ENCODE measurements at regions not wholly inside any gene's neighbourhood (a gene's known extent, or its start where the extent isn't known, plus 50 kb on each side); places are given as distances from the start of the nearest gene placed in this dataset.
A peak's percentile ranks its signal among the peaks of the same experiment; 100 is the strongest.

DNA sequence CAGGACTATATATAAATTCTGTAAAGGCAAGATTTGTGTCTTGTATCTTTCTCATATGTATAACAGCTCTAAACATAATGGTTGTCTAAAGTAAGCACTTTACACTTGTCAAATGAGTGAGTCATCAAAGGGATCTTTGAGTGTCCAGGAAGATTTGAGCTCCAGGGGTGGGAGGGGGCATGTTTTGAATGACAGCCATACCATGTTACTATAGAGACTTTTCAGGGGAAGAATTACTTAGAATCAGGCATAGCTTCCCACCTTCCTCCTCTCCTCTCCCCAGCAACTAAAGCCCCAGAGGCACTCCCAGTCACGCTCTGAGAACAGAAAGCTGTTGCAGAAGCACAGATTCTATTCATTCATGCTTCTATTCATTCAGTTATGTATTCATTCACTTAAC lies 65.8 kb upstream of the ALK start:
- H3K18ac ChIP-seq (ENCODE audit: low read length) = no peak overlapping the region
- H2AFZ ChIP-seq (ENCODE audit: insufficient read depth, low read length, poor library complexity) = no peak overlapping the region
- H3K4me3 ChIP-seq (ENCODE audit: low read depth, low read length) = no peak overlapping the region
- H3K27me3 ChIP-seq (ENCODE audit: insufficient read depth, low read length) = no peaks in the 10 kb centered on the region
- H3K9me3 ChIP-seq (ENCODE audit: insufficient read depth, low read depth, low read length) = no peaks in the 10 kb centered on the region
- H3K27ac ChIP-seq (ENCODE audit: low read depth, low read length) = no peak overlapping the region
- no peak overlapping the region for H3K4me2 ChIP-seq (ENCODE audit: low read length)
- H2AK5ac ChIP-seq (ENCODE audit: low read length) = no peak overlapping the region
- H2BK12ac ChIP-seq (ENCODE audit: low read length) = no peak overlapping the region
- no peaks in the 10 kb centered on the region for H3K79me1 ChIP-seq (ENCODE audit: low read length)
- no peak overlapping the region for H3K4ac ChIP-seq (ENCODE audit: low read depth, low read length)
- no peaks in the 10 kb centered on the region for H3K79me2 ChIP-seq (ENCODE audit: control insufficient read depth, insufficient read depth, low read length, poor library complexity)
- H4K12ac ChIP-seq (ENCODE audit: low read depth, low read length) = no peak overlapping the region
- peak; percentile 16 to 37 for DNase-seq
- H3K14ac ChIP-seq (ENCODE audit: low read length) = no peak overlapping the region
- no peak overlapping the region for H3K23ac ChIP-seq (ENCODE audit: low read length)
- no peaks in the 10 kb centered on the region for H3K36me3 ChIP-seq (ENCODE audit: control insufficient read depth in 1 of 2, insufficient read depth in 2 of 2, low read length in 2 of 2)
- no peak overlapping the region for H2BK120ac ChIP-seq (ENCODE audit: insufficient read depth, low read length, poor library complexity)
- no peak overlapping the region for H4K91ac ChIP-seq (ENCODE audit: low read depth, low read length)
- H2BK5ac ChIP-seq (ENCODE audit: low read depth, low read length, poor library complexity) = no peak overlapping the region
- WGBS (ENCODE audit: extremely low coverage, insufficient coverage, insufficient read length) = no CpG with 5 or more reads among the region's 1 CpG
- H3K9ac ChIP-seq (ENCODE audit: low read length) = no peak overlapping the region
- H4K8ac ChIP-seq (ENCODE audit: low read depth, low read length) = no peak overlapping the region
- H3K4me1 ChIP-seq (ENCODE audit: control insufficient read depth in 1 of 2, insufficient read depth in 2 of 2, low read length in 2 of 2) = no peaks in the 10 kb centered on the region

DNA sequence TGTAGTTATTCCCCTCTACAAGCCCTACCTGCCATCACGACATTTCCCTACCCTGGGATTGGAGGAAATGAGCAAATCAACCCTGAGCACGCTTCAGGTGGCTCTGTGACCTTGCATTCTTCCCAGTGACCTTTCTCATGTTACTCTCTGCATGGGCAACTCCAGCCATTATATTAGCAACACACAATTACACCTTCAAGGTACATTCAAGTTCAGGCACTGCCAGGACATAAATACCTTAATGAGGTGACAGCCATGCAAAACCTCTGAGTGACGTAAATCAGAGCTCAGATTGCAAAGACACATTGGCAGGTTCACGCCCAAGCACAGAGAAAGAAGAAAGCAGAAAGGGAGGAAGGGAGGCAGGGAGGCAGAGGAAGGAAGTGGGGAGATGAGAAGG lies 68.7 kb upstream of the ALK start:
- no peaks in the 10 kb centered on the region for H3K79me2 ChIP-seq (ENCODE audit: control insufficient read depth, insufficient read depth, low read length, poor library complexity)
- no peak overlapping the region for H2BK12ac ChIP-seq (ENCODE audit: low read length)
- no peaks in the 10 kb centered on the region for H3K9me3 ChIP-seq (ENCODE audit: insufficient read depth, low read depth, low read length)
- H3K4ac ChIP-seq (ENCODE audit: low read depth, low read length) = no peak overlapping the region
- WGBS (ENCODE audit: extremely low coverage, insufficient coverage, insufficient read length) = no CpG with 5 or more reads among the region's 4 CpGs
- no peak overlapping the region for H4K91ac ChIP-seq (ENCODE audit: low read depth, low read length)
- H4K8ac ChIP-seq (ENCODE audit: low read depth, low read length) = no peak overlapping the region
- H2BK120ac ChIP-seq (ENCODE audit: insufficient read depth, low read length, poor library complexity) = no peak overlapping the region
- H3K14ac ChIP-seq (ENCODE audit: low read length) = no peak overlapping the region
- no peak overlapping the region for H3K23ac ChIP-seq (ENCODE audit: low read length)
- no peak overlapping the region for H3K4me2 ChIP-seq (ENCODE audit: low read length)
- H3K36me3 ChIP-seq (ENCODE audit: control insufficient read depth in 1 of 2, insufficient read depth in 2 of 2, low read length in 2 of 2) = no peaks in the 10 kb centered on the region
- no peak overlapping the region for H3K27ac ChIP-seq (ENCODE audit: low read depth, low read length)
- H3K4me3 ChIP-seq (ENCODE audit: low read depth, low read length) = no peak overlapping the region
- H3K4me1 ChIP-seq (ENCODE audit: control insufficient read depth in 1 of 2, insufficient read depth in 2 of 2, low read length in 2 of 2) = no peaks in the 10 kb centered on the region
- no peaks in the 10 kb centered on the region for H3K79me1 ChIP-seq (ENCODE audit: low read length)
- no peak overlapping the region for H2BK5ac ChIP-seq (ENCODE audit: low read depth, low read length, poor library complexity)
- H3K18ac ChIP-seq (ENCODE audit: low read length) = no peak overlapping the region
- H3K9ac ChIP-seq (ENCODE audit: low read length) = no peak overlapping the region
- H2AFZ ChIP-seq (ENCODE audit: insufficient read depth, low read length, poor library complexity) = no peak overlapping the region
- no peak overlapping the region for H4K12ac ChIP-seq (ENCODE audit: low read depth, low read length)
- no peak overlapping the region for H2AK5ac ChIP-seq (ENCODE audit: low read length)
- H3K27me3 ChIP-seq (ENCODE audit: insufficient read depth, low read length) = no peaks in the 10 kb centered on the region
- no peak for DNase-seq

DNA sequence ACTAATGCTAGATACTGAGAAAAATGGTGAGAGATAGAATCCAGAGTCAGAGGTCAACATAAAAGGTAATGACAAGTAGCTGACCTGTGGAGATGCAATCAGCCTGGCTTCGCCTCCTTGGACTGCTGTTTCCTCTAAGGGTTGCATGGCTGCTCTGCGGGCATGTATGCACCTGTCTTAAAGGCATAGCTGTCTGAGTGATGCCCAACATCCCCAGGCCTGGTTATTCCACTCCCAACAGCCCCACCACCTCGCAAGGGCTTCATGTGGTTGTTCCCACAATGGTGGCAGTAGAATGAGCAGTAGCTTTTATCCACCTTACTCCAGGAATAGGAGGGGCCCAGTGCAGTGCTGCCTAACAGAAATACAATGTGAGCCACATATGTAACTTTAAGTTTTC lies 69.7 kb upstream of the ALK start:
- WGBS (ENCODE audit: extremely low coverage, insufficient coverage, insufficient read length) = no CpG with 5 or more reads among the region's 3 CpGs
- Histone ChIP-seq H3K4me1 (ENCODE audit: control insufficient read depth in 1 of 2, insufficient read depth in 2 of 2, low read length in 2 of 2) (no peaks in the 10 kb centered on the region), H3K14ac (ENCODE audit: low read length) (no peak overlapping the region)

GRCh38 chr2:29995241-29995640 lies 73.9 kb upstream of the ALK start:
- no peaks in the 10 kb centered on the region for H3K27me3 ChIP-seq (ENCODE audit: insufficient read depth, low read length)
- H3K4me1 ChIP-seq (ENCODE audit: control insufficient read depth in 1 of 2, insufficient read depth in 2 of 2, low read length in 2 of 2) = no peaks in the 10 kb centered on the region
- no peak overlapping the region for H4K12ac ChIP-seq (ENCODE audit: low read depth, low read length)
- no peak overlapping the region for H3K4me2 ChIP-seq (ENCODE audit: low read length)
- no CpG with 5 or more reads among the region's 1 CpG for WGBS (ENCODE audit: extremely low coverage, insufficient coverage, insufficient read length)
- H4K91ac ChIP-seq (ENCODE audit: low read depth, low read length) = no peak overlapping the region
- H3K27ac ChIP-seq (ENCODE audit: low read depth, low read length) = no peak overlapping the region
- H3K9ac ChIP-seq (ENCODE audit: low read length) = no peak overlapping the region
- no peak overlapping the region for H2BK12ac ChIP-seq (ENCODE audit: low read length)
- no peak overlapping the region for H3K23ac ChIP-seq (ENCODE audit: low read length)
- no peak overlapping the region for H3K4ac ChIP-seq (ENCODE audit: low read depth, low read length)
- H4K8ac ChIP-seq (ENCODE audit: low read depth, low read length) = no peak overlapping the region
- H2BK5ac ChIP-seq (ENCODE audit: low read depth, low read length, poor library complexity) = no peak overlapping the region
- H3K36me3 ChIP-seq (ENCODE audit: control insufficient read depth in 1 of 2, insufficient read depth in 2 of 2, low read length in 2 of 2) = no peaks in the 10 kb centered on the region
- no peaks in the 10 kb centered on the region for H3K79me1 ChIP-seq (ENCODE audit: low read length)
- no peak overlapping the region for H2AK5ac ChIP-seq (ENCODE audit: low read length)
- H3K79me2 ChIP-seq (ENCODE audit: control insufficient read depth, insufficient read depth, low read length, poor library complexity) = no peaks in the 10 kb centered on the region
- H3K9me3 ChIP-seq (ENCODE audit: insufficient read depth, low read depth, low read length) = no peaks in the 10 kb centered on the region
- H2AFZ ChIP-seq (ENCODE audit: insufficient read depth, low read length, poor library complexity) = no peak overlapping the region
- no peak overlapping the region for H2BK120ac ChIP-seq (ENCODE audit: insufficient read depth, low read length, poor library complexity)
- DNase-seq = no peak
- no peak overlapping the region for H3K4me3 ChIP-seq (ENCODE audit: low read depth, low read length)
- H3K18ac ChIP-seq (ENCODE audit: low read length) = no peak overlapping the region
- H3K14ac ChIP-seq (ENCODE audit: low read length) = no peak overlapping the region

More for the DNA sequence above, 69.7 kb upstream of the ALK start:
- Histone ChIP-seq H2AK5ac (ENCODE audit: low read length) (no peak overlapping the region), H3K4me2 (ENCODE audit: low read length) (no peak overlapping the region), H3K18ac (ENCODE audit: low read length) (no peak overlapping the region), H4K91ac (ENCODE audit: low read depth, low read length) (no peak overlapping the region), H3K9me3 (ENCODE audit: insufficient read depth, low read depth, low read length) (no peaks in the 10 kb centered on the region), H3K9ac (ENCODE audit: low read length) (no peak overlapping the region), H3K23ac (ENCODE audit: low read length) (no peak overlapping the region), H2BK12ac (ENCODE audit: low read length) (no peak overlapping the region), H4K8ac (ENCODE audit: low read depth, low read length) (no peak overlapping the region), H2AFZ (ENCODE audit: insufficient read depth, low read length, poor library complexity) (no peak overlapping the region), H3K4ac (ENCODE audit: low read depth, low read length) (no peak overlapping the region), H2BK5ac (ENCODE audit: low read depth, low read length, poor library complexity) (no peak overlapping the region), H3K79me2 (ENCODE audit: control insufficient read depth, insufficient read depth, low read length, poor library complexity) (no peaks in the 10 kb centered on the region), H3K27ac (ENCODE audit: low read depth, low read length) (no peak overlapping the region), H3K4me3 (ENCODE audit: low read depth, low read length) (no peak overlapping the region), H3K79me1 (ENCODE audit: low read length) (no peaks in the 10 kb centered on the region), H4K12ac (ENCODE audit: low read depth, low read length) (no peak overlapping the region), H2BK120ac (ENCODE audit: insufficient read depth, low read length, poor library complexity) (no peak overlapping the region), H3K27me3 (ENCODE audit: insufficient read depth, low read length) (no peaks in the 10 kb centered on the region), H3K36me3 (ENCODE audit: control insufficient read depth in 1 of 2, insufficient read depth in 2 of 2, low read length in 2 of 2) (no peaks in the 10 kb centered on the region)
- no peak for DNase-seq

- Histone ChIP-seq H3K9ac (ENCODE audit: low read length) (no peak overlapping the region), H3K4me1 (ENCODE audit: control insufficient read depth in 1 of 2, insufficient read depth in 2 of 2, low read length in 2 of 2) (no peaks in the 10 kb centered on the region), H2AK5ac (ENCODE audit: low read length) (no peak overlapping the region), H3K4me3 (ENCODE audit: low read depth, low read length) (no peak overlapping the region), H3K4ac (ENCODE audit: low read depth, low read length) (no peak overlapping the region), H2BK5ac (ENCODE audit: low read depth, low read length, poor library complexity) (no peak overlapping the region), H2AFZ (ENCODE audit: insufficient read depth, low read length, poor library complexity) (no peak overlapping the region), H3K14ac (ENCODE audit: low read length) (no peak overlapping the region), H4K12ac (ENCODE audit: low read depth, low read length) (no peak overlapping the region), H4K91ac (ENCODE audit: low read depth, low read length) (no peak overlapping the region), H3K36me3 (ENCODE audit: control insufficient read depth in 1 of 2, insufficient read depth in 2 of 2, low read length in 2 of 2) (no peaks in the 10 kb centered on the region), H3K27me3 (ENCODE audit: insufficient read depth, low read length) (no peaks in the 10 kb centered on the region), H2BK12ac (ENCODE audit: low read length) (no peak overlapping the region), H3K4me2 (ENCODE audit: low read length) (no peak overlapping the region), H3K27ac (ENCODE audit: low read depth, low read length) (no peak overlapping the region), H3K79me1 (ENCODE audit: low read length) (no peaks in the 10 kb centered on the region), H3K18ac (ENCODE audit: low read length) (no peak overlapping the region), H3K23ac (ENCODE audit: low read length) (no peak overlapping the region), H3K79me2 (ENCODE audit: control insufficient read depth, insufficient read depth, low read length, poor library complexity) (no peaks in the 10 kb centered on the region), H4K8ac (ENCODE audit: low read depth, low read length) (no peak overlapping the region), H3K9me3 (ENCODE audit: insufficient read depth, low read depth, low read length) (peaks cover 2% of the 10 kb centered on the region), H2BK120ac (ENCODE audit: insufficient read depth, low read length, poor library complexity) (no peak overlapping the region)
- DNase-seq = no peak
Observed at GRCh38 chr2:30003128-30003527, 81.7 kb upstream of the ALK start.
